GM18499 (cell line): ENCODE measurements at regions not wholly inside any gene's neighbourhood (a gene's known extent, or its start where the extent isn't known, plus 50 kb on each side); places are given as distances from the start of the nearest gene placed in this dataset.

Experiments used
- ATAC-seq: cut with Tn5 transposase; IDR thresholded peaks from one replicate; pipeline ENCODE4 v1.9.1; 2021; ENCODE audit warnings: moderate number of reproducible peaks; ENCODE audit not compliant: insufficient read depth, unreplicated experiment

DNA sequence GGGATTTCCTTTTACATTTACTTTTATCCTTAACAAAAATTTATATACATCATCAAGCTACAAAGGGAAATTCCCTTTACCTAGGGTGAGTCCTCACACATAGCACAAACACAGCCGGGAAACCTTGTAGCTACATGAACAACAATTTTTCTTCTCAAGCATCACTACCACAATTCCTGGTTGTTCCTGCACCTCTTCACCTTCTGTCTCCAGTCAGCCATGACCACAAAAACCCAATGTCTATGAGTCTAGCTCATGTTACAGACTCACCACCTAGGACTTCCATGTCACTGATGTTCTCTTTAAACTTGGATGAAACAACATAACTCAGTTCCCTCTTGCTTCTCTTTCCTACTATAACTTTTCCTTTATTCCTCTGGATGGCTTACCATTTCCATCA, 460.4 kb downstream of the MBD2 start:
- no peak for ATAC-seq

GRCh38 chr18:53757328-53757727, 467.1 kb downstream of the MBD2 start:
- no peak for ATAC-seq

DNA sequence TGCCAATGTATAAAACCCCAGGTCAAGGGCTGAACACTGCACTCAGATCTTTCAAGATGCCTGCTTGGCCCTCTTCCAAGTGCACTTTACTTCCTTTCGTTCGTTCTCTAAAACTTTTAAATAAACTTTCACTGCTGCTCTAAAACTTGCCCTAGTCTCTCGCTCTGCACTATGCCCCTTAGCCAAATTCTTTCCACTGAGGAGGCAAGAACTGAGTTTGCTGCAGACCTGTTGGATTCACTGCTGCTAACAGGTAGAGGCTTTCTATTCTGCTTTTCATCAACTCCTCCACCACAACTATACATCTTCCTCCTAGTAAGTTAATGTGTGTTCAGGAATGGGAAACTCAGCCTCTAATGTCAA, 467.9 kb downstream of the MBD2 start:
- ATAC-seq, result no peak

- no peak for ATAC-seq
Measured at GRCh38 chr18:53755914-53756609, 468.4 kb downstream of the MBD2 start.

GRCh38 chr18:53754154-53754553, 470.3 kb downstream of the MBD2 start:
- ATAC-seq, result no peak

DNA sequence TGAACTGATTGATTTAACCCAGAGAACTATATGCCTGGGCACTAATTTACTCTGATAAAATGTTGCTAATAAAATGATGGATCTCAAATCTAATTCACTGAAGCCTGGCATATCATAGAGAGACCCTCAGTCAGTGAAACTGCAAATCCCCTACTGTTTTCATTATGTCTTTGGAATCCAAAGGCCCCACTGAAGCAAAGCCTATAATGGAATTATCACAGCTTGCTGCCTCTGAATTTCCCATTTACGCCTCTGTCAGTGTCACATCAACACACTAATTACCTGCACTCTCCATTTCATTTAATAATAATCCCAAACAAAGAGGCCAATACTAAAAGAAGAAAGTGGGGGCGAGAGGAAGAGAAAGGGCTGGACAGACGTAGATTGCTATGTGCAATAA, 470.9 kb downstream of the MBD2 start:
- ATAC-seq, result no peak

GRCh38 chr18:53752781-53753367, 471.6 kb downstream of the MBD2 start:
- ATAC-seq, result no peak

- ATAC-seq, result no peak
Measured at GRCh38 chr18:53749766-53750165, 474.7 kb downstream of the MBD2 start.

DNA sequence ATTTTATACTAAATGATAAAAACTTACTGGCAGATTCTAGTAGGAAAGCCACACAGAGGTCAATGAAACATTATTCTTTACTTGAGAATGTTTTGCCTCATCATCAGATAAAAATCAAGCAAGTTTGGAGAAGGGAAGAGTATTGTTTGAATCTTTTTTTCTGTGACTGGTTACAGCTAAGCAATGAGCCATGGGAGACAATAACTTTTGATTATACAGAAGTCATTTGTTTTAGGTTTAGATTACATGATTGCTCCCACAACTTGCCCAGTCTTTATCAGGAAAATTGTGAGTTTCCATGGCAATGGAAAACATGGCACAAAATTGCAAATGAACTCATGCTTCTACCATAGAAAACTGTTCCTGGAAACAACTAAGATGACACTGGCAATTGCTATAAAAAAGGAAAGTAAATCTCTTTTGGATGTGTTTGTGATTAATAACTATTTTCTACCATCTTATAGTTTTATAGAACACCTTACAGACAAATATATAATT, 476.8 kb downstream of the MBD2 start:
- ATAC-seq, result no peak

DNA sequence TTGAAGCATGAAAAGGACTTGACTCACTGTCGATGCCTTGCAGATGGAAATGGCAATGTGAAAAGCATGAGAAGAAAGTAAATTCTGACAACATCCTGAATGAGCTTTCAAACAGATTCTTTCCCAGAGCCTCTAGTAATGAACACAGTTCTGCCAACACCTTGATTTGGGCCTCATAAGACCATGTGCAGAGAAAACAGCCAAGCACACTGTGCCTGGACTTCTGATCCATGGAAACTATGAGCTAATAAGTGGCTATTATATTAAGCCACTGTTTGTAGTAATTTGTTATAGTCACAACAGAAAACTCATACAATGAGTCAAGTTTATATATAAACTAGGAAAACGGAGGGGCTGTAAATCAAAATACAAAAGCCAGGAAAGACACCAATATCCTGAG, 477.3 kb downstream of the MBD2 start:
- ATAC-seq, result no peak

- no peak for ATAC-seq
Measured at GRCh38 chr18:53745986-53746385, 478.5 kb downstream of the MBD2 start.

- no peak for ATAC-seq
Measured at GRCh38 chr18:53745224-53745967, 479.1 kb downstream of the MBD2 start.

- no peak for ATAC-seq
Measured at GRCh38 chr18:53739700-53740099, 484.8 kb downstream of the MBD2 start.

- no peak for ATAC-seq
Measured at GRCh38 chr18:53735526-53735925, 488.9 kb downstream of the MBD2 start.

GRCh38 chr18:53715243-53715853, 509.1 kb downstream of the MBD2 start:
- ATAC-seq, result no peak

DNA sequence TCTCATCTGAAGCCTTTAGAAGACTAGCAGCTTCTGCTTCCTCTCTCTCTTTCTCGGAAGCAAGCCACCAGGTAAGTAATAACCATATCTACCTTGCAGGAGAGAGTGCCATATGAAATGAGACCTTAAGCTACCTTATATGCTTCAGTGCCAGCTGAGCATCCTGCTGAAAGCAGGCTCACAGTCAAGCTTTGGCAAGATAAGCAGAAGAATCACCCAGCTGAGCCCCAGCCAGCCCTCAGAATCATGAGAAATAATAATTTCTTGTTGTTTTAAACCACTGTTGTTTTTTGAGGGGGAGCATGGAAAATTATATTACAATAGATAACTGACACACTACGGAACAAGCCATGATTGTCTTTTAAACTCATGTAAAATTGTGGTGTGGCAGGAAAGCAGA, 514.4 kb downstream of the MBD2 start:
- no peak for ATAC-seq

DNA sequence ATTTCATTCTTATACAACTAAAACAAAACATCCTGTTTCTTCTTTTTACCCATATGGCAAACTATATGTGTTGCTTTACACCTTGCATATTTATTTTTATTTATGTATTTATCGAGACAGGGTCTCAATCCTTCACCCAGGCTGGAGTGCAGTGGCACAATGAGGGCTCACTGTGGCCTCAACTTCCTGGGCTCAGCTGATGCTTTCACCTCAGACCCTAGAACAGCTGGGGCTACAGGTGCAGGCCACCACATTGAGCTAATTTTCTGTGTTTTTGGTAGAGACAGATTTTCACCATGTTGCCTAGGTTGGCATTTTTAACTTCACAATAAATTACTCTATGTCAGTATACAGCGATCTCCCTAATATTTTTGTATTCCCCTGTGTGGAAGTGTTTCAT, 522.0 kb downstream of the MBD2 start:
- no peak for ATAC-seq

DNA sequence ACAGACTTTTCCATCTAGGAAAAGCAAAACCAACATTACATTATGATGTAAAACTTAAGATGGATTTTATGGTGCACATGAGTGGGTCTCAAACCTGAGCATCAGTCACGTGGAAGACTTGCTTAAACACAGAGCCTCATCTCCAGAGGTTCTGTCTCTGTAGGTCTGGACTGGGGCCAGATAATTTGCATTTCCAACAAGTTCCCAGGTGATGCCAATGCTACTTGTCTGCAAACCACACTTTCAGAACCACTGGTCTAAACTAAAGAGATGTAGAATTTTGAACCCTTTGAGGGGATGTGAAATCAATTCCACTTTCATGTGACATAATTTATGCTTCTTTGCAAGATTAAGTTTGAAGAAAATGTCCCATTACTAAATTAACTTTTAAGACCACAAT, 522.8 kb downstream of the MBD2 start:
- ATAC-seq, result no peak

GRCh38 chr18:53698907-53699306, 525.6 kb downstream of the MBD2 start:
- ATAC-seq, result no peak

GRCh38 chr18:53689886-53690285, 534.6 kb downstream of the MBD2 start:
- no peak for ATAC-seq

GRCh38 chr18:53686965-53687364, 537.5 kb downstream of the MBD2 start:
- ATAC-seq, result no peak
